GM19324 (cell line): ENCODE measurements at regions not wholly inside any gene's neighbourhood (a gene's known extent, or its start where the extent isn't known, plus 50 kb on each side); places are given as distances from the start of the nearest gene placed in this dataset.

ENCODE experiments used
- ATAC-seq: cut with Tn5 transposase; IDR thresholded peaks from one replicate; pipeline ENCODE4 v1.9.1; 2021; ENCODE audit warnings: mild to moderate bottlenecking, moderate library complexity; ENCODE audit not compliant: unreplicated experiment, low FRiP score

GRCh38 chr6:9439621-9440330, 975.1 kb downstream of the TFAP2A start:
- ATAC-seq, result no peak

GRCh38 chr6:9437836-9438235, 977.0 kb downstream of the TFAP2A start:
- no peak for ATAC-seq

GRCh38 chr6:9435281-9435680, 979.6 kb downstream of the TFAP2A start:
- ATAC-seq, result no peak

GRCh38 chr6:9431945-9432344, 982.9 kb downstream of the TFAP2A start:
- ATAC-seq, result no peak

- ATAC-seq, result no peak
Observed at GRCh38 chr6:9428421-9429172, 986.3 kb downstream of the TFAP2A start.

GRCh38 chr6:9422138-9422537, 986.8 kb upstream of the SLC35B3 start:
- no peak for ATAC-seq

GRCh38 chr6:9420316-9421015, 985.1 kb upstream of the SLC35B3 start:
- ATAC-seq, result no peak

GRCh38 chr6:9417400-9417799, 982.1 kb upstream of the SLC35B3 start:
- no peak for ATAC-seq

GRCh38 chr6:9412951-9413559, 977.7 kb upstream of the SLC35B3 start:
- no peak for ATAC-seq

GRCh38 chr6:9409126-9409525, 973.8 kb upstream of the SLC35B3 start:
- ATAC-seq, result no peak

GRCh38 chr6:9408402-9409117, 973.2 kb upstream of the SLC35B3 start:
- no peak for ATAC-seq

- no peak for ATAC-seq
Observed at GRCh38 chr6:9405825-9406224, 970.5 kb upstream of the SLC35B3 start.

GRCh38 chr6:9405369-9405768, 970.0 kb upstream of the SLC35B3 start:
- ATAC-seq, result no peak

GRCh38 chr6:9404351-9405146, 969.2 kb upstream of the SLC35B3 start:
- no peak for ATAC-seq

GRCh38 chr6:9403736-9404135, 968.4 kb upstream of the SLC35B3 start:
- no peak for ATAC-seq

GRCh38 chr6:9401960-9402359, 966.6 kb upstream of the SLC35B3 start:
- no peak for ATAC-seq

GRCh38 chr6:9399916-9400315, 964.6 kb upstream of the SLC35B3 start:
- ATAC-seq, result no peak

GRCh38 chr6:9398767-9399373, 963.5 kb upstream of the SLC35B3 start:
- ATAC-seq, result no peak

GRCh38 chr6:9398071-9398766, 962.9 kb upstream of the SLC35B3 start:
- no peak for ATAC-seq
